NCI-H345 treated with DMSO at 0.1 percent for 48 hours (cell line): ENCODE measurements at regions not wholly inside any gene's neighbourhood (a gene's known extent, or its start where the extent isn't known, plus 50 kb on each side); places are given as distances from the start of the nearest gene placed in this dataset.

Experiments
- DNase-seq: peaks from one replicate; lab custom pipeline; 2025; ENCODE audit not compliant: unreplicated experiment; lab: John Stamatoyannopoulos, UW

GRCh38 chrX:39956803-39957394, 140.9 kb downstream of the BCOR start:
- no peak for DNase-seq

GRCh38 chrX:39957816-39958566, 139.8 kb downstream of the BCOR start:
- DNase-seq, result no peak

GRCh38 chrX:39958850-39959249, 138.9 kb downstream of the BCOR start:
- DNase-seq, result no peak

GRCh38 chrX:39960219-39960618, 137.5 kb downstream of the BCOR start:
- DNase-seq, result no peak

GRCh38 chrX:39961441-39961840, 136.3 kb downstream of the BCOR start:
- no peak for DNase-seq

GRCh38 chrX:39965051-39965573, 132.6 kb downstream of the BCOR start:
- DNase-seq, result no peak

GRCh38 chrX:39966176-39966575, 131.6 kb downstream of the BCOR start:
- no peak for DNase-seq

GRCh38 chrX:39967348-39967747, 130.4 kb downstream of the BCOR start:
- no peak for DNase-seq

- peak; percentile 78 for DNase-seq
Measured at GRCh38 chrX:39969099-39969818, 128.5 kb downstream of the BCOR start.

- DNase-seq, result no peak
Measured at GRCh38 chrX:39969819-39970504, 127.8 kb downstream of the BCOR start.

- DNase-seq, result no peak
Measured at GRCh38 chrX:39971760-39972159, 126.0 kb downstream of the BCOR start.

- DNase-seq, result no peak
Measured at GRCh38 chrX:39972340-39972739, 125.4 kb downstream of the BCOR start.

GRCh38 chrX:39973810-39974209, 123.9 kb downstream of the BCOR start:
- no peak for DNase-seq

- no peak for DNase-seq
Measured at GRCh38 chrX:39974270-39974669, 123.5 kb downstream of the BCOR start.

- no peak for DNase-seq
Measured at GRCh38 chrX:39975101-39975925, 122.4 kb downstream of the BCOR start.

GRCh38 chrX:39981946-39982345, 115.8 kb downstream of the BCOR start:
- DNase-seq, result no peak

- DNase-seq, result peak; percentile 65
Measured at GRCh38 chrX:39982948-39983347, 114.8 kb downstream of the BCOR start.

GRCh38 chrX:39983715-39984114, 114.0 kb downstream of the BCOR start:
- DNase-seq, result no peak

GRCh38 chrX:39984191-39984956, 113.4 kb downstream of the BCOR start:
- DNase-seq, result no peak

GRCh38 chrX:39985071-39985470, 112.7 kb downstream of the BCOR start:
- no peak for DNase-seq
